NCI-H146 (cell line): ENCODE measurements at regions not wholly inside any gene's neighbourhood (a gene's known extent, or its start where the extent isn't known, plus 50 kb on each side); places are given as distances from the start of the nearest gene placed in this dataset.
"Not testable (repeated sequence)": the region's sequence is repeated elsewhere in the genome, so short reads cannot be mapped to it uniquely, and the experiment has no call there.

Experiments
- DNase-seq: peaks from one replicate; lab custom pipeline; 2025; lab: John Stamatoyannopoulos, UW

DNA sequence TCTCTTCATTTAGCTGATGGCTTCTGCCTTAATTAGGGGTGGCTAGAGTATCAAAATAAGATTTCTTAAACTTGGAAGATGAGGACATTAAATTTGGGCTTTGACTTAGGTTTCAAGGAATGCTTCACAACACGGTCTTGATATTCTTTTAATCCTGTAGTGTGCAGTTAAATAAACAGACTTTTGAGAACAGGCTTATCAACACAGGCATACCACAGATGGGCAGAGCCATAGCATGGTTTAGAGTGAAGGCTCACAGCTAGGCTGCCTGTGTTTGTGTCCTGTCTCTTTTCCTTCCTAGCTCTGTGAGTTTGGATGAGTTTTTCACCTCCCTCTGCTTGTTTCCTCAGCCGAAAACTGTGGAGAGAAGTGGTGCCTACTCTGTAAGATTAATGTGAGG lies 102.3 kb upstream of the IPO9 start:
- DNase-seq: no peak

DNA sequence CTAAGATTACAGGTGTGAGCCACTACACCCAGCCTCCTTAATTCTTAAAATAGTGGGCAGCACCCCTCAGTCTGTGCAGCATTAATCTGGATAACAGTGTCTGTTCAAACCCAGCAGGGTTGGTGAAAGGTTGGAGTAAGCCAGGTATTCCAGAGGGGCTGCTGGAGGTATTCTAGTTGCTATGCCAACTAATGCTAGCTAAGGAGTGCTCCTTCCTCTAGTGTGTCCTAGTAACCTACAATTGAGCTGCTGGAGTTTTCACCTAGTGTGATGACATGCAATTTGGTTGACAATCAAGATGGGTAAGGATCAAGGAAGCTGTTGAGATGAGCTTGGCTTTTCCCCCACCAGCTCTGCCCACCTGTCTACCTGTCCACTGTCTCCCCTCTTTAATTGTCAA lies 100.2 kb upstream of the IPO9 start:
- DNase-seq: no peak

DNA sequence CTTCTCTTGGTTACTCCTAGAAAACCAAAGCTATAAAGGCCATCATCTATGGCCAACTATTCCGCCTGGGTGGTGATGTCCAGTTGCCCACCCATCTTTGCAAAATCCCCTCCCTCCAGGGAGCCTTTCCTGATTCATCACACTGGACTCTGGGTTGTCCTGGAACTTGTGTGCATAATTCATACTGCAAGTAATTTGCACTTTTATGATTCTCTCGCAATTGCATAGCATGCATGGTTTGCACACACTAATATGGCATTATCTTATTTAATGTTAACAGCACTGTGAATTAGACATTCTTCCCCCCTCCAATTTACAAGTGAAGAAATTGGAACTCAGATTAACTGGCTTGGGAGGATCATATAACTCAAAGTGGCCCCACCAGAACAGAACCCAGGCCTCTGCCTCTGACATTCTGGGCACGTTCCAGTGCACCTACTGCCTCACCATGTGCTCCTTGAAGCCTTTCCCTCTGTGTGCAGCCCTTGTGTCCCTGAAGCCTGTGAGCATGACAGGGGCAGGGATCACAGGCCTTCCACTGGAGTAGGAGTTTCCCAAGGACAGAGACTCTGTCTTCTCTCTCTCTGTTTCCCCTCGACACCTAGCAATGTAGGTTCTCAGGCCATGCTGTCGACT lies 98.9 kb upstream of the IPO9 start:
- DNase-seq: no peak

DNA sequence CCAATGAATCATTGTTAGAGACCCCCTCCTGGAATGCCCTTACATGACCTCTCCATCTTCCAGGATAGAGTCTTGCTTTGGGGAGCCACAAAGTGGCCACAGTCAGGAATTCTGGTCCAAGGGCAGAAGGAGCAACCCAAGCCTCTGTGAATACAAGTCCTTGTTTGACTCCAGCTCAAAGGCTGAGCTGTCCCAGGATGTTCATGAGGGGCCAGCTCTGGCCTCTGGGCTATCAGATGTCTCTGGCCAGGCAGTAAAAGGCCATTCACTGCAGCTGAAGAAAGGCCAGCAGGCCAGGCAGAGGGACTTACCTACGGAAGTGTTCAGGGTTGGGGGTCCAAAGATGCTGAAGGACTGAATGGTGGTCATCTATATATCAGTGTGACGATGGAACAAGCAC lies 98.3 kb upstream of the IPO9 start:
- no peak for DNase-seq

DNA sequence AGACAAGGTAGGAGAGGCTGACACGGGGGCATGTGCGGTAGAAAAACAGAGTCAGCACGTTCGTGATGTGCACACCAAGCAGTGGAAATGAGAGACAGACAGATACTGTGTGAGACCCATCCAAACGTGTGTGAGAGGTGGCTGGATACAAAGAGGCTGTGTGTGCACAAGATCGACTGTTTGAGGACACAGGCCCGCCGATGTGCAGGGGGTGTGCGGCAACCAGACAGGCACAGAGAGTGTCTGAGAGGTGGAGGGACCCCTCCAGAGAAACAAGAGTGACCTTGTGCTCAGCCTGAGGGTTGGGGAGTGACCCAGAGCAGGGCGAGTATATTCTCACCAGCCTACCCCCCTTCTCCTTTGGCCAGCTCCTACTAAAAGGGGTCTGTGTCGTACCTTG lies 97.8 kb upstream of the IPO9 start:
- no peak for DNase-seq

DNA sequence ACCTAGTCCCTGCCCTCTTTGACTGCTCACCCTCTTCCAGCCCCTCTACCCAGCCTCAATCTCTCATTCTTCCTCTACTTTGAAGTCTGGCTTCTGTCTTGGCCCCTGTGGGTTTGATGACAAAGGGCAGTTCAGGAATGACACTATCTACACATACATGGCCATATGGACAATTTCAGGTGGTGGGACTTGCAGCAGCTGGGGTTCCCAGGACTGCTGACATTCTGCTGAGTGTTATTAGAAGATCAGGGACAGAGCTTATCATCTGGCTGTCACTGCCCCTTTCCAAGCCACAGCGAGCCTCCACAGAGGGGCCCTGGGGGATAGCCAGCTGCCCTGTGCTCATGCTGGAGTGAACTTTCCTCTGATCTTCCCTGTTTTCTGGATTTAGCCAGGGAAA lies 97.4 kb upstream of the IPO9 start:
- DNase-seq: no peak

DNA sequence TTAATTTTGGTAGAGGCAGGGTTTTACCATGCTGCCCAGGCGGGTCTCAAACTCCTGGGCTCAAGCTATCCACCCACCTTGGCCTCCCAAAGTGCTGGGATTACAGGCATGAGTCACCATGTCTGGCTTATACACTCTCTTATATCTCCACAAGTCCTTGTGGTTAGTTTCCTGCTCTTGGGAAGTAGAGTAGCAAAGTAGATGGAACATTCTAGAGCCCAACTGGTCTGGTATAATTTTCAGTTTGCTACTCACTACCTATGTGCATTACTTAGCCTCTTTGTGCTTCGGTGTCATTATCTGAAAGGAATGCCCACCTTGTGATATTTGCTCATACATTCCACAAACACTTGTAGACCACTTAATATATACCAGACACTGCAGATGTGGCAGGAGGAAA lies 96.6 kb upstream of the IPO9 start:
- no peak for DNase-seq

DNA sequence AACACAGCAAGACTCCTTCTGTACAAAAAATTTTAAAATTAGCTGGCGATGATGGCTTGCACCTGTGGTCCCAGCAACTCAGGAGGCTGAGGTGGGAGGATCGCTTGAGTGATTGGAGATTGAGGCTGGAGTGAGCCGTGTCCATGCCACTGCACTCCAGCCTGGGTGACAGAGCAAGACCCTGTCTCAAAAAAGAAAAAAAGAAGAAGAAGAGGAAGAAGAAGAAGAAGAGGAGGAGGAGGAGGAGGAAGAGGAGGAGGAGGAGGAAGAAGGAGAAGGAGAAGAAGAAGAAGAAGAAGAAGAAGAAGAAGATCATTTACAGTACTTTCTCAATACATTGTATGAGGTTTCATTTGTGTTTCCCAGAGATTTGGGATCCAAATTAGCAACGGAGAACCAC lies 94.7 kb upstream of the IPO9 start:
- not testable (repeated sequence) for DNase-seq

DNA sequence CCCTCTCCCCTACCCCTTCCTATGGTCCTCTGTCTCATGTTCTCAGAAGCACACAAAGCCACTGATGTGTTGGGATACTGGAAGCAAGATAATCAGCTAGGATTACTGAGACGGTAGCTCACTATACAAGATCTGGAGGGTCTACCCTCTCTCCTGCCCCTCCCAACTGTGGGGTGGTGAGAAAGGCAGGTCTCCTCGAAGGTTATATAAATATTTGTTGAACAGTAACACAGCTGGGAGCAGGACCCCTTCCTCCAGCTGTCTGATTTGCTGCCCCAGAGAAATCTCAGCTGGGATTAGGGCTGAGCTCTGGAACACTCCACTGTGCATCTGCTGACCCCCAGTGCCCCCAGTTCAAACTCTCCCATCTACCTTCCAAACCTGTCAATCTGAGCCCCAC lies 94.2 kb upstream of the IPO9 start:
- DNase-seq: no peak

DNA sequence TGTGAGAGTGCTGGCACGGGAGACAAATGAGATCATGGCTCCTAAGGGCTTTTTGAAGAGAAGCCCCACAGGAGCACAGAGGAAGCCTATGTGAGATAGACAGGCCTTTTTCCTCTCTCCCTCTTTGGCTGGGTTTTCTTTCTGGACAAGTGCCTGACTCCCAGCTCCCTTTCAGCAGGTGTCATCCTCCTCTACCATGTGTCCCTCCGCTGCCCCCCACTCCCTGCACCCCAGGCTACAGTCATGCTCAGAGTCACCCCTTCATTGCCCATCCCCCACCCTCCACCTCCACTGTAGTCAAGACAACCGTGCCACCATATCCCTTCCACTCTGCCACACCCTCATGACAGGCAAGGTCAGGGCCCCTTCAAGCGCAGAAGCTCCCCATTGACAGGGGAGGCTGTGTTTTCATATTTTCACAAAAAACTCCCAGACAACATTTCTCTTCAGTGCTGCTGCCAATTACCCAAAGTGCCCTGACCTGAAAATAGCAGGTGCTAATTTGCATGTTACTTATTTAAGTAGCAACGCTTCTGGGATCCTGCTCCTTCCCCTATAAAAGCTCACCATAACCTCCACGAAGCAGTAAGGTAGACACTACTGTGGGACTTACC lies 92.1 kb upstream of the IPO9 start:
- DNase-seq: no peak

DNA sequence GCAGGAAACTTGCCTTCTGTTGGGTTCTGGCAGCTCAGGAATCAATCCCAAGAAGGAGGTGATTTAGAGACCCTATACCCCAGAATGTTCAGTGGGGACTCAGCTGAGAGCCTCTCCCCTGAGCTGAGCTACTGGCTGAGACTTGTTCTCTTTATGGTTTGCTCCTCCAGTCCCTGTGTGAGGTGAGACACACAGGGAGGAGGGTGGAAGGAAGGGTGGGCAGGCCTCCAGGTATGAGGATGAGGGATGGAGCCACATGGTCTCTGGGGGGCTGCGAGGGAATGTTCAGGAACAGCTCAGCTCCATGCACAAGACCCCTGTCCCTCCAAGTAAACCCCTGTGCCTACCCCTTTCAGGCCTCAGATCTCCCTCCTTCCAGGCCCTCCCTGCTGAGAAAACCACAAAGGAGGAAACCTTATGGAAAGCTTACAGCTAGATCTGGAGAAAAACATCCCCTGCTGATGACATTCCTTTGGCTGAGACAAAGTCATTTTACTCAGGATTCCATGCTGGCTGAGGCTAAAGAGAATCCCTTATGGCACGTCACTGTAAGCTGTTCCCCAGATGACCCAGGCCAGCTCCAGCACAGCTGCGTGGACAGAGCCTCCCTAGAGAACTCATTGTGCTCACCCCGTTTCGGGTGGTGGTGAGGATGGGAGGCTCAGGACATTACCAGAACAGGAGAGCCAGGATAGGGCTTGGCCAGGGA lies 91.5 kb upstream of the IPO9 start:
- DNase-seq: no peak

DNA sequence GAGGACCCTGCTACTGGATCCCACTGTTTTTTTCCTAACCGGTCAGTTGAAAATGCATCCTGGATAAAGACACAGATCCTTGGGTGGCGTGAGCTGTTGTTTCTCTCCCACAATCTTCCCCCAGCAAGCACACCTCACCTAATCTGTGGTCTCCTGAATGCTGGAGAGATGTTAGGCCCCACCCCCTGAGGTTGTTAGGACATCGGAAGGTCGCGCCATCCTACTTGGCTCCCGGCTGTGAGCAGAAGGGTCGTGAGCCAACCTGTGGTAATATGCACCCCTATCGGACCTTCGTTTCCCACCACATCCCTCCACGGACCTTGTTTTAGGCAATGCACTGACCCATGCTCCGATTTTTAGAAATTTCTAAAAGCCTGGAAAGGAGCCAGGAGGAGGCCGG lies 89.9 kb upstream of the IPO9 start:
- no peak for DNase-seq

DNA sequence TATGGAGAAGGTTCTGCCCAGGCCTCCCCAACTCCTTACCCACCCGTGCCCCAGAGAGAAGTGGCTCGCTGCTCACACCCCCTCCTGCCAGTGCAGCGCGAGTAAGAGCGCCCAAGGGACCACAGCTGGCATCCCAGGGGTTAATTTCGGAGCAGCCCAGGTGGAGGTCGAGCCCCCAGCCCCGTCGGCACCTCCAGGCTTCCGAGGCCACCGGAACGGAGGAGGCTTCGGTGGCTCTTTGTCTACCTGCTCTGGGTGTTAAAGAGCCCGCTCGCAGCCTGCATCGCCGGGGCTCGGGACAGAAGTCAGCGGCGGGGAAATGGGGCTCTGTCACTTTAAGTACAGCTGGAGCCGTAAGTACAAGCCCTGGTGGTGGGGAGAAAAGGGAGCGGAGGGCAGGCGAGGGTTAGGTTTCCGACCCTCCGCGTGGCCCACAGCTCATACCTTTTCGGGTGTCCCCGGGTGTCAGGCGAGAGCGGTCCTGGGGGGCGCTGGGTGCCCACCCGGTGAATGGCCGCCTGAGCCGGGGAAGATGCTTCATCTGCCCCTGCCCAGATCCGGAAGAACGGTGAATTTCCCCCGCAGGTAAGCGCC lies 89.4 kb upstream of the IPO9 start:
- no peak for DNase-seq

DNA sequence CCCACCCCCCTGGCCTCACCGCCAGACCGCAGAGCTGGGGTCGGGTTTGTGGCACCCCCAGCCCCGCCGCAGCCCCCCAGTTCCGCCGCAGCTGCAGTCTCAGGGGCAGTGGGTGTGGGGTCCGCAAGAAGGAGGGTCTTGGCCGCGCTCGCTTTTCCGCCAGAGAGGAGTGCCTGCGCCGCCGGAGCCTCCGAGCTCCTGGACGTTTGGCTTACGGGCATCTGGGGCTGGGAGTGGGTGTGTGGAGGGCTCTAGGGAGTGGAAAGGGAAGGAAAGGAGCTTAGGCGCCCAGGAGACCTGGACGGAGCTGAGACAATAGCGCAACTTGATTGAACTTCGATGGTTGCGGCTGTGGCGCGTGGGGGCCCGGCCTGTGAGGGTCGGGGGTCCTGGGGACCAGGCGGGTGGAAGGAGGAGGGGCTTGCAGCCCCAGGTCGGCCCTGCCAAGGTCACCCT lies 88.8 kb upstream of the IPO9 start:
- DNase-seq: no peak

DNA sequence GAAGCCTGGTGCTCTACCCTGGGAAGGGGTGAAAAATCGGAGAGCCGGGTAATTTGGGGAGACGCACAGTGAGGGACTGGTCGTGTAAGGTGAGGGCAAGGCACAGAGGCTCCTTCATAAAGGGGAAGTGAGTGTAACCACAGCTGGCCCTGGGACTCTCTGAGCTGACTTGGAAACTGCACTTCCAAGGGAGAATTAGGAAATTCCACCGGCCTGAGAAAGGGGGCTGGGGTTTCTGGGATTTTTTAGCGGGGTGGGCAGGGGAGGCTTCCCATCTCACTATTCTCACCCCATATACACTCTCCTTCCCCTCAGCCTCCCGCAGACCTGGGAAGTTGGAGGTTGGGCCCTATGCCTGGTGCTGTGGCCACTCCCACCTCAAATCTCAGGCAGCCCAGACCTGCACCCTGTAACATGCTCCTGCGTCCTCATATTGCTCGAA lies 88.3 kb upstream of the IPO9 start:
- no peak for DNase-seq

DNA sequence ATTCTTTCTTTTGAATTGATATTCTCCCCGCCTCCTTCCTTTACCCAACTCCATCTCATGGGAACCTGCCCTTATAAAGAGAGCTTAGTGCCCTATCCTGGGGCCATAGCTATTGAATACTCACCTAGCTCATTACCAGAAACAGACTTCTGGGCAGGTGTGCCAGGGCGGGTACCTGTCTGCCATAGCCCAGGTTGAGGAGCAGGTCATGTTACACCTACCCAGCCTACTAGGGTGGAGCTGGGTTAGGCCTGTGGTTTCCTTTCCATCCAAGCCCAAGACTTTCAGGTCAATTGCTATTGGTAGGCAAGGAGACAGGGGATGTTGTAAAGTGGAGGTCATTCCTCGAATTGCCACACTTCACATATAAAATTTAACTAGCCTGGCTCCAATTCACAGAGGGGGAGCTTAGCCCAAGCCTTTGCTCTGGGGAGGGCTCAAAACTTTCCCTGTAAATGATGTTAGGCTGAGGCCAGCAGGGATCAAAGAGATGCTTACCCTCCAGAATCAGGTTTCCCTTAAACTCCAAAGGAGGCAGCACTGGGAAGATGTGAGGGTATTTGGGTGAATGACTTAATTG lies 87.1 kb upstream of the IPO9 start:
- DNase-seq: no peak

DNA sequence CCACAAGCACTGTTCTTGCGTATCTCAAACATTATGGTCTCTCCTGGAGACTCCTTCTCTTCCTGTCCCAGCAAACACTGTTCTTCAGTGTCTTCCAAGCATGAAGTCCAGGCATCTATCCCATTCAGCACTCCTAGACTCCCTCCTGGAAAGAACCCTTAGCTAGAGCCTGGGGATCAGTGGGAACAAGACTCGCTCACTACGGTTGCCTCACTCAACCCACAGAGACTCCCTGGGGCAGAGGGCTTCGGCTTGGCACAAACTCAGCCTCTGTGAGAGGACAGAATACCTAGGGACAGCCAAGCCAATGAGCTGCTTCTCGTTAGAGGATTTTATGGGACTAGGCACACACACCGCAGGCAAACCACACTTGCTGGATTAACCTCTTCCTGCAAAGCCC lies 86.5 kb upstream of the IPO9 start:
- DNase-seq: no peak

DNA sequence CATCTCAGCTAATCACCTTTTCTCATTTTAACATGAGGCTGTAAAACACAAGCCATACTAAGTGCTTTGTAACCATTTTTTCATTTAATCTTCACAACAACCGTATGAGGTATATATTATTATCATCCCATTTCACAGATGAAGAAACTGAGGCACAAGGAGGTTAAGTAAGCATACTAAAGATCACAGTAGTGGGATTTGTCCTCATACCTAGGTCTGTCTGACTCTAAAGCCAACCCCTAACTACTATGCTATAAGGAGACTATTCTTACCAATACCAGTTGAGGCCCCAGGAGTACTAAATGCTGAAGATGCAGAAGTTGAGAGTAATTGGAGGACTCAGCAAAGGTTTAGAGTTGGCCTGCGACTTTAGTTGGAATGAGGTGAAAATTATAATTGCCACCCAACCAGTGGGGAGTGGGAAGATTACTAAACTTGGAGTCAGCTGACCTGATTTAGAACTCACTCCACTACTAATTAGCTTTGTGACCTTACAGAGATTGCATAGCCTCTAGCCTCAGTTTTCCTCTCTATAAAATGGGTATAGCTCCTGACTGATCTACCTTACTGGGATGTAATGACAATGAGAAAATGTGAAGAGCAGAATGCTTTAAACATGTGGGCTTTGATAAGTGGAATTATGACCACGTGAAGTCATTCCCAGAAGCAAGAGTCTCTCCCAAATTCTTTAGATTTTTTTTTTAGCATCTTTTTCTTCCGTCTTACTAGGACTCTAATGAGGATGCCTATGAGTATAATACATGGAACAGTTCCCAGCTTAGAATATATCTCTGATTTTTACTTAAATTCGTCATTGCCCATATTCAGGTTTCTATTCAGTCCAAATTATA lies 85.8 kb upstream of the IPO9 start:
- no peak for DNase-seq

DNA sequence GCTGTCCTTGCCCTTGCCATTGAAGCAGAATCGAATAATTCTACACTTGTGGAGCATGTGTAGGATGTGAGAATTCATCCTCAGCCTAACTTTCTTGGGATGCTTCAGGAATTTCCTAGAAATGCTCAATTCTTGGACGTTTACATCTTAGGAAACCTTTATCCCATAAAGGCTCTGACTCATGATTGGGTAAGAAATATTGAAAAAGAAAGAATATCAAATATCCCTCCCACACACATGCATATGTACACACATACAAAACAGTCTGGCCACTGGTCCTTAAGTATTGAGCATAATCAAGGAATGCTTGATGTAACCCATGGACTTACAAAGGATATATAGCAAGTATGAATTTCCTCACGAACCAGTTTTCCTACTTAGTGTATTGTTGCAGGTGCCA lies 83.9 kb upstream of the IPO9 start:
- no peak for DNase-seq

DNA sequence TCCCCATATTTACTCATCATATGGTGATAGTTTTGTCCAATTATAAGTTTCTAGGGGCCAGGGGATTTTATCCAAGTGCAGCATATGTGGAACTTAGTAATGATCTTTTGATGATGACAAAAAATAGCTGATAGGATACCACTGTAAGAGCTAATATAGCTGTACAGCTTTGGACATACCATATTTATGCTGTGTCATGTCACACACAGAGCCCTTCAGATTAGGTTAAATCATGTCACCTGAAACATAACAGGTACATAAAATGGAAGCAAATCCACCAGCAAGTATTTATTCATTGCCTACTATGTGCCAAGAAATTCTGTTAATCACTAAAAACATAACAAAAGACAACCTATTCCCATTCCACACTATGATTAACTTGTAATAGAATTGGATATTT lies 82.8 kb upstream of the IPO9 start:
- no peak for DNase-seq

DNA sequence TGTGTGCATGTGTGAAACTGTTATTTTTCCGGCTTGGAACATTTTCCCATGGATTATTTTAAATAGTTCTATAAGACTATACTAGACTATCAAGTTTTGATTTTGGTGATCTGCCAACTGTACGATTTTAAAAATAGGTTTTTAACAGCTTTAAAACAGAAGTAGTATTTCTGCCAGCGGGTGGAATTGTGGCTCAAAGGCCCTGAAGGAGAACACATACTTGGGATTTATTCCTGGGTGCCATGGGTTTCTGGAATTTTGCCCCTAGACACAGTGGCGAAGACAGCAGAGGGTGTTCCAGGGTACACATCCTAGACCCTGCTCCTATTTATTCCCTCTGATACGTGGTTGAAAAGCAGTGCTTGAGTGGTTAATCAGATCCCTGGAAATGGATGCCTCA lies 81.7 kb upstream of the IPO9 start:
- no peak for DNase-seq

DNA sequence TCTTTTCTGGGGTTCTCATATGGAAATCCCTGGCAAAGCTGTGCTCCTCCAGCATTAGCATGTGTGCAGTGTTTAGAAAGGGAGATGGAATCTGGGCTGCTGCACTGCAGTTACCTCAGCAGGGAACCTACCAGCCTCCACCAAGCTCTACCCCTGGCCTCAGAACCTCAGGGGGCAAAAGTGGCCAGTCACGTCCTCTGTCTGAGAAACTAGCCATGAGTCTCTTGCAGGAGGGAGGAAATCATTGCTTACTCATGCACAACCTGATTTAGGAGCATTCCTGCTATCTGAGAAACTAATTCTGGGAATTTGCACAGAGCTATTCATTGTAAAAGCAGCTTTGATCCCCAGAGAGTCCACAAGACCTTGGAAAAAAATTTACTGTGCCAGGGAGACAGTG lies 80.6 kb upstream of the IPO9 start:
- DNase-seq: no peak
